HG03097 (cell line): ENCODE measurements at regions not wholly inside any gene's neighbourhood (a gene's known extent, or its start where the extent isn't known, plus 50 kb on each side); places are given as distances from the start of the nearest gene placed in this dataset.
"Not testable (repeated sequence)": the region's sequence is repeated elsewhere in the genome, so short reads cannot be mapped to it uniquely, and the experiment has no call there.

Source experiments
- ATAC-seq: cut with Tn5 transposase; IDR thresholded peaks from one replicate; pipeline ENCODE4 v1.9.1; 2021; ENCODE audit not compliant: unreplicated experiment, low FRiP score

- no peak for ATAC-seq
Observed at GRCh38 chr6:81568973-81569372, 183.5 kb downstream of the TENT5A start.

- ATAC-seq: no peak
Observed at GRCh38 chr6:81565071-81565470, 187.4 kb downstream of the TENT5A start.

- no peak for ATAC-seq
Observed at GRCh38 chr6:81564470-81565068, 187.9 kb downstream of the TENT5A start.

DNA sequence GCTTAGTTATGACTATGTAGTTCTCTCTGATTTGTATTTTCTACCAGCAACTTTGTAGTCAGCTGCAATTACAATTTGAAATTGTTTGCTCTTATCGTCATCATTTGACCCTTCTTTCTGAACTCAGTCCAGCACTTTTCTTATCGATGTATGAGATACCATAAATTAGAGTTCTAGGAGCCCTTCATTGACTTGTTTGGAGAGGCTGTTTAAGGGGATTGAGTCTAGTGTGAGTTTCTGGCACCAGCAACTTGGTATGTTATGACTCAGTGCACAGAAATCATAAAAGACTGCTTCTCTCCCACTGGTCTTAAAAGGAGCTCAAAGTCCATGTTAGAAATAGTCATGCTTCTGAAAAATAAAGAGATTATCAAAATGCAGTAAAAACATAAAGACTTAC lies 190.3 kb downstream of the TENT5A start:
- ATAC-seq: no peak

DNA sequence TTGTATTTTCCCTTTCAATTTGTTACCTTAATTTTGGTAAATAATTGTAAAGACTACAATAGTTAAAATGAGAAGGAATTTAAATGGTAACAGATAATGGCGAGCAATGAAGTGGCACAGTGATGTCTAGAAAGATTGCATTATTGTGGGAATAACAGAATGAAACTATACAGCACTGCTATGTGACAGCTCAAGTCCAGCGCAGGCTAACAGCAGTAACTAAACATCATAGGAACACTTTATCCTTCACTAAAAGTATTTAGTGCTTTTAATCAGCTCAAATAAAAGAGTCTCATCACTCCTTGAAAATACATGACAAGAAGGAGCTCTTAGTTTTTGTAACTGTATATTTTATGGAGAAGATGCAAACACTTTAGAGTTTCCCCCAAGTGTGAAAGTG lies 190.8 kb downstream of the TENT5A start:
- no peak for ATAC-seq

DNA sequence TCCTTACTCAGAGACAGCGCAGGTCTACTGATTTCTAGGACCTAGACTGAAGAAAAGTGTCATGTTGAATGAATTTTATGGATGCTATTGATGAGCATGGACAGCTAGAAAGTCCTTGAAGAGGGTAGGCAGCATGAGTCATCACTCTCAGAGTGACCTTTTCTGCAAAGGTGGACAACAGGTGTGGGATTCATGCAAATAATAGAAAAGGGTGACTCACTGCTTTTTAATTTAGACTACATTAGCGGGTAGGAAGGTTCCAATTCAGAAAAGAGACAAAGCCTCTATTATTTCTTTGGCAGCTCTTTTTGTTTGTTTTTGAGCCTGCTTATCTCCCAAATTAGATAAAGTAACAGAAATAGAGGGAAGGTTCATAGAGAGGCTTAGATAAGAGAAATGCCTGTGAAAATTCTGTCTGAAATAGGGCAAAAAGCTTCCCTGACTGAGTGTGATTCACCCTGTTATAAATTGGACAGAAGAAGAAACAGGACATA lies 191.4 kb downstream of the TENT5A start:
- ATAC-seq: no peak

- no peak for ATAC-seq
Observed at GRCh38 chr6:81557811-81558210, 194.7 kb downstream of the TENT5A start.

GRCh38 chr6:81556551-81556950 lies 195.9 kb downstream of the TENT5A start:
- no peak for ATAC-seq

DNA sequence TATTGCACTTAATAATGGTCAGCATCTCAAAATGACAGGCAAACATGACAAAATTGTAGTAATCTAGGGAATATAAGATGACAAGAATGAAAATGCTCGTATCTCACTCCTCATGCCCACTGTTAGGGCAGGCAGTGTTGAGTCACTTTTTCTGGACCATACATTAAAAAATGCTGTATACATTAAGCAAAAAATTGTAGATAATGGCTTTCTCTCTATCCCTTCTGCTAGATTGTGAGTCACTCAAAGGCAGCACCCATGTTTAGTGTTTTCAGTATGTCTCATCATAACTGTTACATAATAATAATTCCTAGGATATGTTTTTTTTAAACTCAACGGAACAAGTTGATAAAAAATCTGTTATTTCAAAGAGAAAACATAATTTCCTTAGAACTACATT lies 199.3 kb downstream of the TENT5A start:
- ATAC-seq: no peak

- no peak for ATAC-seq
Observed at GRCh38 chr6:81552644-81553043, 199.8 kb downstream of the TENT5A start.

GRCh38 chr6:81547149-81547548 lies 205.3 kb downstream of the TENT5A start:
- no peak for ATAC-seq

DNA sequence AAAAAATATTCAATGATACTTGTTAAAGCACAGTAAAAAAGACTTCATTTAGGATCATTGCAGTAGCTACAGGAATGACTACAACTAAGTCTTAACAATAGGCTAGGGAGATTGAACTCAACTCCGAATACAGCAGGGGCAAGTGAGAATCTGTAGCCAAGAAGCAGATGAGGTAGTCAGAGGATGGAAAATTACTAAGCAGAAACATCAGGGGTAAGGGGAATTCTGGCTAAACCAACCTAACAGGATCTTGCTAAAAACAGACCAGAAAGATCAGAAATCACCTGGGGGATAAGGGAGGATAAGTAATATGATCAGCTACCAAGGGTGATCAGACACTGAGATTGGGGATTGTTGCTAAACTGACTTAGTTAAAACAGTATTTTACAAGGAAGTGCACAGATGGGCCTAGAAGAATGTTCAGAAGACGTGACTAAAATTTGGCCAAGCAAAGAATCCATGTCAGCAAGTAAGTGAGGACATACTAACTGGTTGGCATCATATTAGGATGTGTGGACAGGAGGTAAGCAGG lies 217.5 kb downstream of the TENT5A start:
- ATAC-seq: no peak

DNA sequence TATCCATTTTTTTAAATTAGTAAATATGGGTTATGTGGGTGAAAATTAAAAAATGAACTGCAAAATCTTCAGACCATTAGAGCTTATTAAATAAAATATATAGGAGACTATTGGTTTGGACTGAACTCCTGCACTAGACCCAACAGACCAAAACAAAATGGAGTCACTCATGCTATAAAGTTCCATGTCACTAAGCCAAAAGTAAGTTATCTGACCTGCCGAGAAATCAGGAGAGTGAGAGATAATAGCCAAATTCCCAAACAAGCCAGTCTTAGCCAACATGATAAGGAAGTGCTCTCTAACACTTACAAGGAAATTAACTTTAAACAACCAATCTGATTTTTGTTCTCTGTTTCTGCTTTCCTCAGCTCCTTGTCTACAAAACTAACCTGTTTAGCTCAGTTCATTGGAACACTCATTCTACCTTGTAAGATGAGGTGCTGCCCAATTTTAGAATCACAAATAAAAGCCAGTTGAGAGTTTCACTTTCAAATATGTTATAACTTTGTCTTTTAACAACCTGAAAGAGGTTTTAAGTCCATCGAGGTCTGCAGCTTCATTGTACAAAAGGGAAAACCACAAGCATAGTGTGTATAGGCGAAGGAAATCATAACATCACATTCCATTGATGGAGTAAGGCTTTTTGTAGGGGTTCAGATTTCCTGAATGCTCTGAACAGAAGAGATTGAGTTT lies 220.5 kb downstream of the TENT5A start:
- ATAC-seq: no peak

DNA sequence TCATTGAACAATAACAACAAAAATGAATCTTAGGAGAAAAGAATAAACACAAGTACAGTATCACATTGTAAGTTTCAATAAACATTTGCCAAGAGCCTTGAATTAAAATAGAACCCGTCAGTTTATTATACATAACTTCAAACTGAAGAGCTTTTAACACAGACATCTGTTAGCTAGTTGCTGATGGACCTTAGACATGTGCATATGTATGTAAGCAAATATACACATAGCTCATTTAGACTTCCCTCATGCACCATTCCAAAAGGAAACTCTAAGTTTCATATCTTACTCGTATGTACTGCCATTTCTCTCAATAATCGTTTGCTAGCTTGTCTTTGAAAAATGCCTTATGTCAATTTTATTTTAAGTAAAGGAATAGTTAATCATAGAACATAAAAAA lies 235.0 kb downstream of the TENT5A start:
- no peak for ATAC-seq

DNA sequence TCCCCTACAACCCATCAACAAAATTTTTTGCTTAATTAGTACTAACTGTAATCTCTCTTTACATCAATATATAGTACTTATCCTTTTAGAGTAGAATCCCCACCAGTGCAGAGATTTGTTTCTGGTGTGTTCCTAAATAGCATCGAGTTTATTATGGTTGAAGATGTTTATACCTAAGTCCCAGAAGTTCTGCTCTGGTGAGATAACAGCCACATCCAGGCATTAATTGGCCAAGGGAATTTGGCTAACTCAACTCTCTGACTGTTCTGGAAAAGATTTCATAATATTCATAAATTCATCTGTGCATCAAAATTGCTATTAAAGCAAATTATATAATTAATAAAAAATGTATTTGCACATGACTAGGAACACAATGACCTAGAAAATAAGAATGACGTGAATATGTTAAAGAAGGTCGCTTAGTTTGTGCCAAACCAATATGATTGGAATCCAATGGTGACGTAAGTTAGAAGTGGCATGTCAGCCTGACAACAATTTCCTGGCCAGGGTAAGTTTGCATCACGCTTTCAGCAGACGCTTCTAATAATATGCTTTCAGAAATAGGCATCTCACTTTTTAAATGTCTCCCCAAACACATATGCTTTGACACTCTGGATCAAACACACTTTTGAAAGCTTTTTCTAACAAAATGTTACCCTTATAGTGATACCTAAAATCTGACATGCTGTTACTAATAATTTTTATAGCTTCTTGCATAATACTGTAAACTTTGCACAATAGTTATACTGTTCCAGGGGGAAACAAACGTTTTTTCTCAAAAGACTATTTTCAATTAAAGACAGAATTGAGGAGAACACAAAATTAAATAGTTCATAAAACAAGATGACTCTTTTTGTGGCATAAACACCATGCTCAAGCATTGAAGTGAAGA lies 236.7 kb downstream of the TENT5A start:
- ATAC-seq: no peak

- ATAC-seq: not testable (repeated sequence)
Observed at GRCh38 chr6:81514195-81514594, 238.3 kb downstream of the TENT5A start.

GRCh38 chr6:81511423-81511822 lies 241.1 kb downstream of the TENT5A start:
- no peak for ATAC-seq

DNA sequence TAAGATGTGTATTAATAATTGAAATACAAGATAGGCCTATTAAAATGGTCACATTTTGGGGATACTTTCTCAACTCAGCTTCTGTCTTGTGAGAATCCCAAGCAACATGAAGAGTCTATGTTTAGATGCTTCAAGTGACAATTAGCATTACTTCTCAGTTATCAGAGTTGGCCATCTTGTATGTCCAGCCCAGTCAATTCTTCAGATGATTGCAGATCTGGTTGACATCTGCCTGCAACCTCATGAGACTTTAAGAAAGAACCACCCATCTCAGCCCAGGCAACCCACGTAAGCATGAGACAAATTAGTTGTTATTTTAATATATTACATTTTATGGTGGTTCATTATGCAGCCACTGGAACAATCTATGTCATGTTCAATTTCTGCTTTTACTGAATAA lies 256.5 kb downstream of the TENT5A start:
- ATAC-seq: no peak

DNA sequence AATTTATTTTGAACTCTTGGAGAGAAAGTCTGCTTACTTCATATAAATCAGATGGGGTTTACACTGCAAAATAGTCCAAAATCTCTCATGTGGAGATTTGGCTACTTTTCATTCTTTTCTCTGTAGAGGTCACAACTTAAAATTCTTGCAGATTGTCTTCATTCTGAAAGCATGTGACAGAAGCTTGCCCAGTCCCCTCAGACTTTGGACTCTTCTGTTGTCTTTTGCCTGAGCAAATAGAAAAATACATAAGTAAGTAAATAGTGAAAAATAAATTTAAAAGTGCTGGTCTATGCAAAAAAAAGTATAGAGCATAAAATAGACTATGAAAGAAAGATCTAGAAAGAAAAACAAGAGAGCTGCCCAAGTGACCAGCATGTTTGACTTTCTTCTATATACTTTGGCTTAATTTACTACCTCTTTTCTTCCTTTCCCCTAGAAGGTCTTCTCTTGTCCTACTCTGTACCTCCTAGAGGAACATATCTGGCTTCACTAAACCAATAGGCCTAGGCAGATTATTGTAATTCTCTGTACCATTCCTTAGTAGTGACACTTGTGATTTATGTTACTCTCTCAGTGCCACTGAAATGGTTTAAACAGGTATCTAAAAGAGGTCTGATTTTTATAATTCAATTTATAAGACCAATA lies 260.9 kb downstream of the TENT5A start:
- ATAC-seq: no peak

GRCh38 chr6:81487489-81487888 lies 265.0 kb downstream of the TENT5A start:
- no peak for ATAC-seq

DNA sequence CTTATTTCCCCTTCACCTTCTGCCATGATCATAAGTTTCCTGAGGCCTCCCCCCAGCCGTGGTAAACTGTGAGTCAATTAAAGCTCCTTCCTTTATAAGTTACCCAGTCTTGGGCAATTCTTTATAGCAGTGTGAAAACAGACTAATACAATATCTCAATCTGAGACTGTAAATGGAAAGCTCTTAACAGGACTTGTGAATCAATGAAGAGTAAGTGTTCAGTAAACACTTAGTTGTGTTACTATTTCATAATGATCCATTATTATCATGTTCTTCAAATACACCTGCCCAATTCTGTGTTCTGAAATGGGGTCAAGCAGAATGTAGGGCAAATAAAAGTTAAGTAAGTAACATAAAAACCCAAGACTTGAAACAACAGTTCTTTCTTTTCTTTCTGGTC lies 266.2 kb downstream of the TENT5A start:
- ATAC-seq: no peak
